IMR-90 (cell line): ENCODE measurements at regions not wholly inside any gene's neighbourhood (a gene's known extent, or its start where the extent isn't known, plus 50 kb on each side); places are given as distances from the start of the nearest gene placed in this dataset.

Source experiments
- ATAC-seq: fragments of 200-7000 bp; cut with Tn5 transposase; 2 replicates; pipeline ENCODE4 v1.9.1; 2020; ENCODE audit warnings: low read depth, mild to moderate bottlenecking, moderate library complexity
- BruUV-seq: library from RNA; stranded (reverse); fragments of 400-500 nt; replicated peaks from 2 replicates; lab custom pipeline; 2021; lab: Mats Ljungman, UMichigan
- CTCF ChIA-PET: fragments of 300-600 bp; formaldehyde crosslinking; extraction: SDS; loops from one replicate; lab custom pipeline; 2021; ENCODE audit warnings: antibody characterized with exemption; lab: Yijun Ruan, JAX
- POLR2A ChIA-PET: fragments of 300-600 bp; sonication (Branson Sonifier 250); formaldehyde crosslinking; loops from one replicate; lab custom pipeline; 2022; ENCODE audit warnings: antibody characterized with exemption; ENCODE audit not compliant: unreplicated experiment; lab: Charles Lee
- DNase-seq: peaks from one replicate; pipeline ENCODE4 v3.0.0; 2013
- H2AFZ ChIP-seq: replicated peaks from 2 replicates; pipeline ENCODE3; 2013; ENCODE audit warnings: low read length, mild to moderate bottlenecking; ENCODE audit not compliant: poor library complexity
- H2AK5ac ChIP-seq: 2 replicates; pipeline ENCODE4 v1.6.1; 2013; ENCODE audit warnings: low read depth, low read length, inconsistent platforms
- H2AK9ac ChIP-seq: replicated peaks from 2 replicates; pipeline ENCODE3; 2013; ENCODE audit warnings: mild to moderate bottlenecking, low read depth, low read length, moderate library complexity; ENCODE audit not compliant: poor library complexity
- H2BK120ac ChIP-seq: 2 replicates; pipeline ENCODE4 v1.6.1; 2013; ENCODE audit warnings: low read depth, low read length, inconsistent platforms
- H2BK15ac ChIP-seq: 3 replicates; pipeline ENCODE4 v1.6.1; 2013; ENCODE audit warnings: low read depth, low read length, inconsistent platforms
- H2BK20ac ChIP-seq: 2 replicates; pipeline ENCODE4 v1.6.1; 2013; ENCODE audit warnings: low read depth, mild to moderate bottlenecking, inconsistent platforms, low read length, moderate library complexity
- H2BK5ac ChIP-seq: 2 replicates; pipeline ENCODE4 v1.6.1; 2013; ENCODE audit warnings: mild to moderate bottlenecking, low read depth, low read length, inconsistent platforms; ENCODE audit not compliant: poor library complexity, severe bottlenecking
- H3K14ac ChIP-seq: replicated peaks from 2 replicates; pipeline ENCODE4 v1.6.1; 2013; ENCODE audit warnings: low read depth, low read length, inconsistent platforms
- H3K18ac ChIP-seq: 2 replicates; pipeline ENCODE4 v1.6.1; 2013; ENCODE audit warnings: low read depth, low read length, control low read depth
- H3K23ac ChIP-seq: 2 replicates; pipeline ENCODE4 v1.6.1; 2013; ENCODE audit warnings: low read depth, low read length, inconsistent platforms
- H3K27ac ChIP-seq: 2 replicates; pipeline ENCODE4 v1.5.1; 2013; ENCODE audit warnings: mild to moderate bottlenecking, control low read depth, low read length; ENCODE audit not compliant: insufficient read depth
- H3K27me3 ChIP-seq: 2 replicates; pipeline ENCODE4 v1.6.1; 2013; ENCODE audit warnings: low read length; ENCODE audit not compliant: control insufficient read depth, insufficient read depth
- H3K36me3 ChIP-seq: 2 replicates; pipeline ENCODE4 v1.6.1; 2013; ENCODE audit warnings: low read length, mixed read lengths; ENCODE audit not compliant: control insufficient read depth, insufficient read depth
- H3K4ac ChIP-seq: 2 replicates; pipeline ENCODE4 v1.6.1; 2013; ENCODE audit warnings: low read depth, low read length, inconsistent platforms
- H3K4me1 ChIP-seq: 2 replicates; pipeline ENCODE4 v1.6.1; 2013; ENCODE audit warnings: low read length, mixed read lengths; ENCODE audit not compliant: control insufficient read depth, insufficient read depth
- H3K4me2 ChIP-seq: 2 replicates; pipeline ENCODE4 v1.6.1; 2013; ENCODE audit warnings: low read depth, mild to moderate bottlenecking, control low read depth, low read length, moderate library complexity
- H3K4me3 ChIP-seq: 2 replicates; pipeline ENCODE4 v1.5.1; 2013; ENCODE audit warnings: low read depth, mild to moderate bottlenecking, control low read depth, low read length, moderate library complexity; ENCODE audit not compliant: insufficient read depth
- H3K56ac ChIP-seq: 2 replicates; pipeline ENCODE4 v1.6.1; 2013; ENCODE audit warnings: low read length, inconsistent platforms; ENCODE audit not compliant: insufficient read depth; ENCODE audit errors: extremely low read depth
- H3K79me1 ChIP-seq, 2 experiments: 2 replicates each; pipeline ENCODE4 v1.6.1; 2013; ENCODE audit warnings: low read length in 2 of 2, inconsistent platforms in 1 of 2, low read depth in 1 of 2
- H3K9ac ChIP-seq: 2 replicates; pipeline ENCODE4 v1.6.1; 2013; ENCODE audit warnings: low read depth, low read length, control low read depth
- H3K9me1 ChIP-seq: 2 replicates; pipeline ENCODE4 v1.6.1; 2013; ENCODE audit warnings: low read length, inconsistent platforms; ENCODE audit not compliant: insufficient read depth
- H3K9me3 ChIP-seq: 2 replicates; pipeline ENCODE4 v1.6.1; 2013; ENCODE audit warnings: low read length; ENCODE audit not compliant: control insufficient read depth, insufficient read depth
- H4K20me1 ChIP-seq: 2 replicates; pipeline ENCODE4 v1.6.1; 2013; ENCODE audit warnings: low read length, inconsistent platforms; ENCODE audit not compliant: insufficient read depth
- H4K5ac ChIP-seq: 2 replicates; pipeline ENCODE4 v1.6.1; 2013; ENCODE audit warnings: mild to moderate bottlenecking, low read depth, low read length, control low read depth
- H4K8ac ChIP-seq, 2 experiments: 2 replicates each; pipeline ENCODE4 v1.6.1; 2013; ENCODE audit warnings: low read depth in 2 of 2, low read length in 2 of 2, control low read depth in 1 of 2, inconsistent platforms in 1 of 2
- H4K91ac ChIP-seq: 2 replicates; pipeline ENCODE4 v1.6.1; 2013; ENCODE audit warnings: low read depth, low read length, inconsistent platforms; ENCODE audit not compliant: insufficient read depth
- MXI1 ChIP-seq: IDR thresholded peaks from 2 replicates; pipeline ENCODE4 v1.6.1; 2012; ENCODE audit warnings: low read depth, mild to moderate bottlenecking, low read length, moderate library complexity, borderline replicate concordance
- SMC3 ChIP-seq: fragments of 150-350 bp; IDR thresholded peaks from 2 replicates; pipeline ENCODE4 v1.6.1; 2016; ENCODE audit warnings: low read depth, mild to moderate bottlenecking, antibody characterized with exemption, low read length, moderate library complexity
- USF2 ChIP-seq: fragments of 150-350 bp; IDR thresholded peaks from 2 replicates; pipeline ENCODE4 v1.6.1; 2017; ENCODE audit warnings: mild to moderate bottlenecking, antibody characterized with exemption, low read length, low read depth
- WGBS, 2 experiments: methylation state at CpG; one replicate each; pipeline versions ENCODE4 v1.1.5 to v1.1.7; 2013; ENCODE audit warnings: missing lambda C conversion rate in 2 of 2; ENCODE audit not compliant: insufficient read length in 1 of 2; ENCODE audit errors: extremely low coverage in 2 of 2; 5-methylcytosine and 5-hydroxymethylcytosine counted together
- dilution Hi-C: fragments of 300-500 bp; cut with HindIII; formaldehyde crosslinking; loops from one replicate; pipeline ENCODE4 v1.14.3; 2018; ENCODE audit warnings: low sequenced_read_pairs; ENCODE audit not compliant: unreplicated experiment
- in situ Hi-C: fragments of 300-500 bp; cut with MboI; formaldehyde crosslinking; loops from 3 replicates; pipeline ENCODE4 v1.14.3; 2019; ENCODE audit warnings: low sequenced_read_pairs, inconsistent platforms, mixed read lengths
- intact Hi-C: fragments of 100-400 bp; cut with micrococcal nuclease; formaldehyde crosslinking; loops from 2 replicates; pipeline ENCODE4 v1.10.0; 2022

- H3K9ac ChIP-seq = no peak overlapping the region
- intact Hi-C loops = no loop called here
- BruUV-seq = no TSS peak
- H2BK5ac ChIP-seq = no peak overlapping the region
- CTCF ChIA-PET = no interaction called here
- H4K91ac ChIP-seq = no peak overlapping the region
- TF ChIP-seq MXI1 = no peak
- no peak for TF ChIP-seq SMC3
- no peak for TF ChIP-seq USF2
- WGBS, 2 experiments = 33% methylated on average over 1 of the region's 1 CpG; no CpG with 5 or more reads in 1 of the 2 experiments
- in situ Hi-C loops = no loop called here
- H2BK20ac ChIP-seq = no peak overlapping the region
- H2BK15ac ChIP-seq = no peak overlapping the region
- H3K23ac ChIP-seq = no peak overlapping the region
- no peak overlapping the region for H4K5ac ChIP-seq
- no peaks in the 10 kb centered on the region for H3K9me3 ChIP-seq
- POLR2A ChIA-PET = no interaction called here
- no peaks in the 10 kb centered on the region for H4K20me1 ChIP-seq
- no peak overlapping the region for H4K8ac ChIP-seq
- no peak overlapping the region for H3K4me3 ChIP-seq
- no peaks in the 10 kb centered on the region for H3K79me1 ChIP-seq
- no peaks in the 10 kb centered on the region for H3K9me1 ChIP-seq
- H3K27me3 ChIP-seq = no peaks in the 10 kb centered on the region
- DNase-seq (no peak), ATAC-seq (no peak)
- no peaks in the 10 kb centered on the region for H3K4me1 ChIP-seq
- H2AFZ ChIP-seq = no peak overlapping the region
- no peak overlapping the region for H3K56ac ChIP-seq
- no peak overlapping the region for H3K4me2 ChIP-seq
- H2AK5ac ChIP-seq = no peak overlapping the region
- H3K14ac ChIP-seq = no peak overlapping the region
- no peaks in the 10 kb centered on the region for H3K36me3 ChIP-seq
- H3K4ac ChIP-seq = no peak overlapping the region
- H3K27ac ChIP-seq = no peak overlapping the region
- no peak overlapping the region for H3K18ac ChIP-seq
- H2BK120ac ChIP-seq = no peak overlapping the region
- no peak overlapping the region for H2AK9ac ChIP-seq
- dilution Hi-C loops = no loop called here
Measured at GRCh38 chr5:125894383-125894782, 528.8 kb upstream of the GRAMD2B start.
